CD4-positive, alpha-beta T cell (primary cell): ENCODE measurements at regions not wholly inside any gene's neighbourhood (a gene's known extent, or its start where the extent isn't known, plus 50 kb on each side); places are given as distances from the start of the nearest gene placed in this dataset.

Experiments used
- ATAC-seq: fragments of 200-7000 bp; cut with Tn5 transposase; one replicate; pipeline ENCODE4 v1.10.0; 2022; ENCODE audit warnings: mild to moderate bottlenecking; ENCODE audit not compliant: poor library complexity
- CTCF ChIA-PET: fragments of 350-600 bp; sonication (Branson Sonifier 250); formaldehyde crosslinking; loops from one replicate; lab custom pipeline; 2021; ENCODE audit warnings: antibody characterized with exemption, inconsistent platforms; lab: Charles Lee
- POLR2A ChIA-PET: fragments of 350-600 bp; sonication (Branson Sonifier 250); formaldehyde crosslinking; loops from one replicate; lab custom pipeline; 2021; ENCODE audit warnings: antibody characterized with exemption, inconsistent platforms; lab: Charles Lee
- DNase-seq, 14 experiments: peaks; one replicate each; pipeline ENCODE4 v3.0.0-alpha.2; 2013 to 2020; ENCODE audit warnings: mixed read lengths in 2 of 14
- H3K27ac ChIP-seq, 2 donors: one replicate each; pipeline versions ENCODE4 v1.5.1 to v1.7.0; 2013; ENCODE audit warnings: low read length in 2 of 2, low read depth in 1 of 2, mild to moderate bottlenecking in 1 of 2
- H3K27me3 ChIP-seq, 2 experiments: 1 replicate in 1 of 2; 2 replicates in 1 of 2; pipeline versions ENCODE4 v1.6.1 to v1.7.0; 2013; ENCODE audit warnings: low read length in 2 of 2, control low read depth in 1 of 2, mild to moderate bottlenecking in 1 of 2, moderate library complexity in 1 of 2; ENCODE audit not compliant: insufficient read depth in 2 of 2, control insufficient read depth in 1 of 2
- H3K36me3 ChIP-seq: one replicate; pipeline ENCODE4 v1.6.1; 2013; ENCODE audit warnings: low read length, control low read depth; ENCODE audit not compliant: insufficient read depth
- H3K4me1 ChIP-seq: one replicate; pipeline ENCODE4 v1.6.1; 2013; ENCODE audit warnings: low read length, control low read depth; ENCODE audit not compliant: insufficient read depth
- H3K4me3 ChIP-seq: one replicate; pipeline ENCODE4 v1.5.1; 2013; ENCODE audit warnings: mild to moderate bottlenecking, low read length, moderate library complexity
- H3K9me3 ChIP-seq, 2 experiments: 1 replicate in 1 of 2; 2 replicates in 1 of 2; pipeline versions ENCODE4 v1.6.1 to v1.7.0; 2013; ENCODE audit warnings: low read length in 2 of 2, mild to moderate bottlenecking in 2 of 2, control low read depth in 1 of 2, moderate library complexity in 1 of 2; ENCODE audit not compliant: control insufficient read depth in 1 of 2, insufficient read depth in 1 of 2
- H3K27ac Mint-ChIP-seq: one replicate; pipeline ENCODE4 v1.8.0; 2020; ENCODE audit warnings: mixed read lengths
- H3K27me3 Mint-ChIP-seq: one replicate; pipeline ENCODE4 v1.8.0; 2021; ENCODE audit warnings: mixed read lengths
- H3K36me3 Mint-ChIP-seq: one replicate; pipeline ENCODE4 v1.8.0; 2021; ENCODE audit warnings: low read depth, mixed read lengths
- H3K4me1 Mint-ChIP-seq: one replicate; pipeline ENCODE4 v1.8.0; 2021; ENCODE audit warnings: low read depth, mixed read lengths
- H3K4me3 Mint-ChIP-seq: one replicate; pipeline ENCODE4 v1.8.0; 2020; ENCODE audit warnings: mild to moderate bottlenecking, mixed read lengths
- H3K9me3 Mint-ChIP-seq: one replicate; pipeline ENCODE4 v1.8.0; 2020; ENCODE audit warnings: mixed read lengths
- CTCF ChIP-seq: fragments of 200-600 bp; IDR thresholded peaks from one replicate; pipeline ENCODE4 v1.8.0; 2022; ENCODE audit warnings: antibody characterized with exemption, mild to moderate bottlenecking
- intact Hi-C, 2 experiments: fragments of 100-400 bp; cut with DNase I in 1 of 2; cut with micrococcal nuclease in 1 of 2; formaldehyde crosslinking; loops; one replicate each; pipeline versions ENCODE4 v1.15.1 to v1.9.0; 2023 to 2025; cut with DNase I, micrococcal nuclease

GRCh38 chr11:97617031-97617430 is 1227.2 kb downstream of the JRKL start:
- no peak for DNase-seq
- Histone ChIP-seq H3K9me3 (no peaks in the 10 kb centered on the region), H3K27me3 (no peaks in the 10 kb centered on the region), H3K4me3 (no peak overlapping the region), H3K4me1 (no peaks in the 10 kb centered on the region), H3K36me3 (no peaks in the 10 kb centered on the region), H3K27ac (no peak overlapping the region)
- no peak overlapping the region for H3K27ac Mint-ChIP-seq
- intact Hi-C loops = no loop called here
- H3K36me3 Mint-ChIP-seq = no peaks in the 10 kb centered on the region
- H3K4me3 Mint-ChIP-seq = no peak overlapping the region
- TF ChIP-seq CTCF = no peak
- ChIA-PET CTCF (no interaction called here), POLR2A (no interaction called here)
- no peak for ATAC-seq
- H3K4me1 Mint-ChIP-seq = no peaks in the 10 kb centered on the region
- H3K27me3 Mint-ChIP-seq = no peaks in the 10 kb centered on the region
- H3K9me3 Mint-ChIP-seq = peaks cover 3% of the 10 kb centered on the region

GRCh38 chr11:97620007-97620406 is 1230.2 kb downstream of the JRKL start:
- intact Hi-C loops = no loop called here
- no peak overlapping the region for H3K4me3 ChIP-seq
- H3K27me3 Mint-ChIP-seq = no peaks in the 10 kb centered on the region
- no peaks in the 10 kb centered on the region for H3K9me3 ChIP-seq
- POLR2A ChIA-PET = no interaction called here
- no peaks in the 10 kb centered on the region for H3K36me3 ChIP-seq
- no peak overlapping the region for H3K4me3 Mint-ChIP-seq
- no peaks in the 10 kb centered on the region for H3K4me1 Mint-ChIP-seq
- ATAC-seq (no peak), DNase-seq (no peak)
- H3K4me1 ChIP-seq = no peaks in the 10 kb centered on the region
- CTCF ChIA-PET = no interaction called here
- no peak overlapping the region for H3K27ac ChIP-seq
- no peak overlapping the region for H3K27ac Mint-ChIP-seq
- no peak for TF ChIP-seq CTCF
- H3K9me3 Mint-ChIP-seq = peaks cover 3% of the 10 kb centered on the region
- H3K36me3 Mint-ChIP-seq = no peaks in the 10 kb centered on the region
- H3K27me3 ChIP-seq = no peaks in the 10 kb centered on the region

GRCh38 chr11:97621282-97621681 is 1231.5 kb downstream of the JRKL start:
- ChIA-PET CTCF (no interaction called here), POLR2A (no interaction called here)
- no peaks in the 10 kb centered on the region for H3K36me3 Mint-ChIP-seq
- intact Hi-C loops = no loop called here
- H3K27ac ChIP-seq = no peak overlapping the region
- H3K4me3 Mint-ChIP-seq = no peak overlapping the region
- H3K9me3 ChIP-seq = no peaks in the 10 kb centered on the region
- no peaks in the 10 kb centered on the region for H3K4me1 ChIP-seq
- H3K9me3 Mint-ChIP-seq = peaks cover 7% of the 10 kb centered on the region
- ATAC-seq (no peak), DNase-seq (no peak)
- H3K27me3 Mint-ChIP-seq = no peaks in the 10 kb centered on the region
- H3K4me3 ChIP-seq = no peak overlapping the region
- TF ChIP-seq CTCF = no peak
- H3K27ac Mint-ChIP-seq = no peak overlapping the region
- H3K36me3 ChIP-seq = no peaks in the 10 kb centered on the region
- H3K27me3 ChIP-seq = no peaks in the 10 kb centered on the region
- H3K4me1 Mint-ChIP-seq = no peaks in the 10 kb centered on the region
